ENCODE measurements at regions not wholly inside any gene's neighbourhood (a gene's known extent, or its start where the extent isn't known, plus 50 kb on each side); places are given as distances from the start of the nearest gene placed in this dataset.

GRCh38 chr13:44124352-44124751 lies 244.6 kb downstream of the LACC1 start:
- intact Hi-C loops (cut with DNase I) = no loop called here
- Histone ChIP-seq H3K36me3 (no peaks in the 10 kb centered on the region), H3K27ac (no peak overlapping the region), H3K4me3 (no peak overlapping the region), H3K9me3 (no peaks in the 10 kb centered on the region), H3K27me3 (no peaks in the 10 kb centered on the region), H3K9ac (ENCODE audit: low read depth in 2 of 2, low read length in 2 of 2) (no peak overlapping the region), H3K4me1 (no peaks in the 10 kb centered on the region)
- no peak for DNase-seq
- TF ChIP-seq CTCF (IDR thresholded peaks at IDR 0.05) = no peak

GRCh38 chr13:44125943-44126469 lies 246.3 kb downstream of the LACC1 start:
- Histone ChIP-seq H3K27ac (no peak overlapping the region), H3K9ac (ENCODE audit: low read depth in 2 of 2, low read length in 2 of 2) (no peak overlapping the region), H3K4me3 (no peak overlapping the region), H3K36me3 (no peaks in the 10 kb centered on the region), H3K4me1 (no peaks in the 10 kb centered on the region), H3K9me3 (no peaks in the 10 kb centered on the region), H3K27me3 (no peaks in the 10 kb centered on the region)
- intact Hi-C loops (cut with DNase I) = no loop called here
- DNase-seq = no peak
- no peak for TF ChIP-seq CTCF (IDR thresholded peaks at IDR 0.05)

- H3K27me3 ChIP-seq = no peaks in the 10 kb centered on the region
- no peak overlapping the region for H3K9ac ChIP-seq (ENCODE audit: low read depth in 2 of 2, low read length in 2 of 2)
- TF ChIP-seq CTCF (IDR thresholded peaks at IDR 0.05) = no peak
- intact Hi-C loops (cut with DNase I) = no loop called here
- no peaks in the 10 kb centered on the region for H3K9me3 ChIP-seq
- H3K4me3 ChIP-seq = no peak overlapping the region
- no peaks in the 10 kb centered on the region for H3K4me1 ChIP-seq
- H3K36me3 ChIP-seq = no peaks in the 10 kb centered on the region
- no peak for DNase-seq
- H3K27ac ChIP-seq = no peak overlapping the region
Measured at GRCh38 chr13:44128552-44129001, 245.0 kb upstream of the SERP2 start.

- H3K9me3 ChIP-seq = no peaks in the 10 kb centered on the region
- intact Hi-C loops (cut with DNase I) = no loop called here
- no peaks in the 10 kb centered on the region for H3K27me3 ChIP-seq
- H3K4me1 ChIP-seq = no peaks in the 10 kb centered on the region
- DNase-seq = no peak
- H3K27ac ChIP-seq = no peak overlapping the region
- no peak overlapping the region for H3K4me3 ChIP-seq
- H3K36me3 ChIP-seq = no peaks in the 10 kb centered on the region
- no peak overlapping the region for H3K9ac ChIP-seq (ENCODE audit: low read depth in 2 of 2, low read length in 2 of 2)
- no peak for TF ChIP-seq CTCF (IDR thresholded peaks at IDR 0.05)
Measured at GRCh38 chr13:44129418-44129817, 244.2 kb upstream of the SERP2 start.

DNA sequence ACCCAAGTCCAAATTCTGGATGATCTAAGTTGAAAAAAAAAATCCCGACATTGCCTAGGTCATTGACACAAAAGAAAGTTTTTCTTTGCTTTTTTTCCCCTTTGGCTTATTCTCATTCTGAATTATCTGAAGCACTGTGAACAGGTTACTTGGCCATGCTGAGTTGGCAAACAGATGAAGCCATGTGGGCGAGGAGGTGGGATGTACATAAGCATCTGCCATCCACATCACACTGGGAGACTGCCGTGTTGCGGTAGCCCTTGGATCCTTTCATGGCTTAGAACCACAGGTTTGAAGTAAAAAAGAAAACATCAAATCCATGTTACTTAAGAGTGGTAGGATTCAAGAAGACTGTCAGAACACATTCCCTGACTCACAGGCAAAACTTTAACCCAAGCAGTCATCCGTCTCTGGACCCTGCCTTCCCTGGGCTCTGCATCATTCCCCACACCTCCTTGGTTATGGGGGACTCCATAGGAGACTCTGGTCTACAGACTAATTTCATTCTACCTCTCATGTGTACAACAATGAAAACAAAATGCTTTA lies 242.5 kb upstream of the SERP2 start:
- Histone ChIP-seq H3K4me1 (no peaks in the 10 kb centered on the region), H3K36me3 (no peaks in the 10 kb centered on the region), H3K9me3 (no peaks in the 10 kb centered on the region), H3K4me3 (no peak overlapping the region), H3K9ac (ENCODE audit: low read depth in 2 of 2, low read length in 2 of 2) (no peak overlapping the region), H3K27ac (no peak overlapping the region), H3K27me3 (no peaks in the 10 kb centered on the region)
- intact Hi-C loops (cut with DNase I) = no loop called here
- TF ChIP-seq CTCF (IDR thresholded peaks at IDR 0.05) = no peak
- no peak for DNase-seq
